Esophagus muscularis mucosa (tissue), 4 donors: ENCODE measurements at regions not wholly inside any gene's neighbourhood (a gene's known extent, or its start where the extent isn't known, plus 50 kb on each side); places are given as distances from the start of the nearest gene placed in this dataset.

Source experiments
- CTCF ChIP-seq, 3 experiments: fragments of 200-600 bp in 2 of 3; fragments of 450-650 bp in 1 of 3; sonication (generic) in 2 of 3; IDR thresholded peaks; one replicate each; pipeline ENCODE4 v1.5.1; 2017 to 2019; ENCODE audit warnings: antibody characterized with exemption in 3 of 3, mild to moderate bottlenecking in 2 of 3, moderate library complexity in 1 of 3
- EP300 ChIP-seq: sonication (generic); formaldehyde crosslinking; IDR thresholded peaks from one replicate; pipeline ENCODE4 v1.6.1; 2017; ENCODE audit warnings: antibody characterized with exemption
- POLR2A ChIP-seq: fragments of 450-650 bp; IDR thresholded peaks from one replicate; pipeline ENCODE4 v1.6.1; 2017; ENCODE audit warnings: antibody characterized with exemption, moderate library complexity, mild to moderate bottlenecking, low read depth
- POLR2AphosphoS5 ChIP-seq, 2 donors: sonication (generic); formaldehyde crosslinking; IDR thresholded peaks; one replicate each; pipeline ENCODE4 v1.6.1; 2017; ENCODE audit warnings: antibody characterized with exemption in 2 of 2

- TF ChIP-seq CTCF (IDR thresholded peaks at IDR 0.05) = no peak
- TF ChIP-seq POLR2A = no peak
- no peak for TF ChIP-seq EP300
- TF ChIP-seq POLR2AphosphoS5 (IDR thresholded peaks at IDR 0.05) = no peak
Observed at GRCh38 chr11:111123463-111124398, 121.8 kb upstream of the POU2AF2 start.
